HEK293 (cell line): ENCODE measurements at regions not wholly inside any gene's neighbourhood (a gene's known extent, or its start where the extent isn't known, plus 50 kb on each side); places are given as distances from the start of the nearest gene placed in this dataset.

Source experiments
- SP2 ChIP-seq: fragments of 450-650 bp; formaldehyde crosslinking; IDR thresholded peaks from 2 replicates; pipeline ENCODE4 v1.5.1; 2016; ENCODE audit warnings: missing biosample characterization, missing genetic modification characterization
- ZBTB1 ChIP-seq: fragments of 450-650 bp; formaldehyde crosslinking; IDR thresholded peaks from 2 replicates; pipeline ENCODE4 v1.5.1; 2016; ENCODE audit warnings: missing biosample characterization, missing genetic modification characterization
- ZBTB20 ChIP-seq: fragments of 450-650 bp; formaldehyde crosslinking; IDR thresholded peaks from 2 replicates; pipeline ENCODE4 v1.5.1; 2016; ENCODE audit warnings: missing biosample characterization, missing genetic modification characterization
- ZBTB21 ChIP-seq: fragments of 450-650 bp; formaldehyde crosslinking; IDR thresholded peaks from 2 replicates; pipeline ENCODE4 v1.5.1; 2017; ENCODE audit warnings: missing biosample characterization, missing genetic modification characterization
- ZBTB8A ChIP-seq: fragments of 450-650 bp; formaldehyde crosslinking; IDR thresholded peaks from 2 replicates; pipeline ENCODE4 v1.5.1; 2016; ENCODE audit warnings: missing biosample characterization, missing genetic modification characterization
- ZEB2 ChIP-seq: fragments of 450-650 bp; formaldehyde crosslinking; IDR thresholded peaks from 2 replicates; pipeline ENCODE4 v1.5.1; 2016; ENCODE audit warnings: missing biosample characterization, missing genetic modification characterization
- ZFP41 ChIP-seq: fragments of 450-650 bp; formaldehyde crosslinking; IDR thresholded peaks from 2 replicates; pipeline ENCODE4 v1.5.1; 2016; ENCODE audit warnings: missing biosample characterization, missing genetic modification characterization, borderline replicate concordance
- ZIC2 ChIP-seq: fragments of 450-650 bp; formaldehyde crosslinking; IDR thresholded peaks from 2 replicates; pipeline ENCODE4 v1.5.1; 2016; ENCODE audit warnings: missing biosample characterization, missing genetic modification characterization
- ZNF214 ChIP-seq: fragments of 450-650 bp; formaldehyde crosslinking; IDR thresholded peaks from 2 replicates; pipeline ENCODE4 v1.5.1; 2017; ENCODE audit warnings: missing biosample characterization, mild to moderate bottlenecking, missing genetic modification characterization, borderline replicate concordance
- ZNF239 ChIP-seq: fragments of 450-650 bp; formaldehyde crosslinking; IDR thresholded peaks from 2 replicates; pipeline ENCODE4 v1.5.1; 2016; ENCODE audit warnings: missing biosample characterization, missing genetic modification characterization
- ZNF335 ChIP-seq: fragments of 450-650 bp; formaldehyde crosslinking; conservative IDR thresholded peaks from 2 replicates; pipeline ENCODE4 v1.5.1; 2016; ENCODE audit warnings: missing biosample characterization, missing genetic modification characterization
- ZNF341 ChIP-seq: fragments of 450-650 bp; formaldehyde crosslinking; IDR thresholded peaks from 2 replicates; pipeline ENCODE4; 2016; ENCODE audit warnings: low read depth, missing biosample characterization, missing genetic modification characterization
- ZNF350 ChIP-seq: fragments of 450-650 bp; formaldehyde crosslinking; IDR thresholded peaks from 2 replicates; pipeline ENCODE4 v1.5.0; 2017; ENCODE audit warnings: missing biosample characterization, mild to moderate bottlenecking, missing genetic modification characterization
- ZNF394 ChIP-seq: fragments of 450-650 bp; formaldehyde crosslinking; IDR thresholded peaks from 2 replicates; pipeline ENCODE4 v1.5.1; 2016; ENCODE audit warnings: missing biosample characterization, missing genetic modification characterization, mild to moderate bottlenecking, moderate library complexity, borderline replicate concordance
- ZNF426 ChIP-seq: fragments of 450-650 bp; formaldehyde crosslinking; IDR thresholded peaks from 2 replicates; pipeline ENCODE4 v1.5.1; 2017; ENCODE audit warnings: missing biosample characterization, missing genetic modification characterization, mild to moderate bottlenecking, inconsistent platforms, moderate library complexity
- ZNF48 ChIP-seq: fragments of 450-650 bp; formaldehyde crosslinking; IDR thresholded peaks from 2 replicates; pipeline ENCODE4 v1.5.1; 2016; ENCODE audit warnings: missing biosample characterization, missing genetic modification characterization
- ZNF548 ChIP-seq: fragments of 450-650 bp; formaldehyde crosslinking; IDR thresholded peaks from 2 replicates; pipeline ENCODE4 v1.5.1; 2016; ENCODE audit warnings: missing biosample characterization, missing genetic modification characterization
- ZNF610 ChIP-seq: fragments of 450-650 bp; formaldehyde crosslinking; IDR thresholded peaks from 2 replicates; pipeline ENCODE4 v1.5.1; 2016; ENCODE audit warnings: missing biosample characterization, missing genetic modification characterization, borderline replicate concordance
- ZNF621 ChIP-seq: fragments of 450-650 bp; formaldehyde crosslinking; IDR thresholded peaks from 2 replicates; pipeline ENCODE4 v1.5.1; 2017; ENCODE audit warnings: missing biosample characterization, missing genetic modification characterization
- ZNF777 ChIP-seq: fragments of 450-650 bp; formaldehyde crosslinking; IDR thresholded peaks from 2 replicates; pipeline ENCODE4 v1.5.1; 2017; ENCODE audit warnings: missing biosample characterization, missing genetic modification characterization, borderline replicate concordance
- ZNF785 ChIP-seq: fragments of 450-650 bp; formaldehyde crosslinking; IDR thresholded peaks from 2 replicates; pipeline ENCODE4 v1.5.1; 2016; ENCODE audit warnings: missing biosample characterization, missing genetic modification characterization
- ZNF830 ChIP-seq: fragments of 450-650 bp; IDR thresholded peaks from 2 replicates; pipeline ENCODE4 v1.5.0; 2018; ENCODE audit warnings: missing biosample characterization, missing genetic modification characterization, low read depth, mild to moderate bottlenecking, moderate library complexity
- ZSCAN16 ChIP-seq: fragments of 450-650 bp; formaldehyde crosslinking; IDR thresholded peaks from 2 replicates; pipeline ENCODE4 v1.5.1; 2016; ENCODE audit warnings: missing biosample characterization, missing genetic modification characterization
- TF ChIP-seq, protein P1 (sequence below): fragments of 450-650 bp; formaldehyde crosslinking; IDR thresholded peaks from 2 replicates; pipeline ENCODE4 v1.5.1; 2016; ENCODE audit warnings: missing biosample characterization, missing genetic modification characterization
- TF ChIP-seq, protein P2 (sequence below): fragments of 450-650 bp; formaldehyde crosslinking; IDR thresholded peaks from 2 replicates; pipeline ENCODE4 v1.5.1; 2017; ENCODE audit warnings: missing biosample characterization, mild to moderate bottlenecking, missing genetic modification characterization, moderate library complexity
- TF ChIP-seq, protein P3 (sequence below): fragments of 450-650 bp; formaldehyde crosslinking; IDR thresholded peaks from 2 replicates; pipeline ENCODE4 v1.5.0; 2017; ENCODE audit warnings: missing biosample characterization, missing genetic modification characterization, borderline replicate concordance
- TF ChIP-seq, protein P4 (sequence below): fragments of 450-650 bp; formaldehyde crosslinking; IDR thresholded peaks from 2 replicates; pipeline ENCODE4 v1.5.1; 2016; ENCODE audit warnings: missing biosample characterization, missing genetic modification characterization
- TF ChIP-seq, protein P5 (sequence below): fragments of 450-650 bp; formaldehyde crosslinking; IDR thresholded peaks from 2 replicates; pipeline ENCODE4 v1.5.1; 2016; ENCODE audit warnings: missing biosample characterization, missing genetic modification characterization

DNA sequence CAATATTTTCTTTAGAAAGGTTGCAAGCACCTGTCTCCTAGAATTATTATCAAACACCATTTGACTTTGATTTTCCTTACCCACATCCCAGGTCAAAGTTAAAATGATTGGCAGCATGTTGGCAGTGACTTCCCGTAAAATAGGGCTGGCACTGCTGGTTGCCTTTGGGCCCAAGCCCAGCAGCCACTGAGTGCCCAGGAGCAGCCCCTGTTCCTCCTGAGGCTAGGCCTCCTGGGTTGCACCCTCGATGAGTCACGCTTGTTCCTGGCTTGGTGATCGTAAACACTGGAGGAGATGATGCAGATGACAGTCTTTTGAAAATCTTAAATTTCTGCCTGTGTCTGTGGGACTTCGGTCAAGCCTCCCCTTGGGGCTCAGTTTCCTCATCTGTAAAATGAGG lies 290.0 kb downstream of the TLE3 start (continued):
- TF ChIP-seq, protein P1, sequence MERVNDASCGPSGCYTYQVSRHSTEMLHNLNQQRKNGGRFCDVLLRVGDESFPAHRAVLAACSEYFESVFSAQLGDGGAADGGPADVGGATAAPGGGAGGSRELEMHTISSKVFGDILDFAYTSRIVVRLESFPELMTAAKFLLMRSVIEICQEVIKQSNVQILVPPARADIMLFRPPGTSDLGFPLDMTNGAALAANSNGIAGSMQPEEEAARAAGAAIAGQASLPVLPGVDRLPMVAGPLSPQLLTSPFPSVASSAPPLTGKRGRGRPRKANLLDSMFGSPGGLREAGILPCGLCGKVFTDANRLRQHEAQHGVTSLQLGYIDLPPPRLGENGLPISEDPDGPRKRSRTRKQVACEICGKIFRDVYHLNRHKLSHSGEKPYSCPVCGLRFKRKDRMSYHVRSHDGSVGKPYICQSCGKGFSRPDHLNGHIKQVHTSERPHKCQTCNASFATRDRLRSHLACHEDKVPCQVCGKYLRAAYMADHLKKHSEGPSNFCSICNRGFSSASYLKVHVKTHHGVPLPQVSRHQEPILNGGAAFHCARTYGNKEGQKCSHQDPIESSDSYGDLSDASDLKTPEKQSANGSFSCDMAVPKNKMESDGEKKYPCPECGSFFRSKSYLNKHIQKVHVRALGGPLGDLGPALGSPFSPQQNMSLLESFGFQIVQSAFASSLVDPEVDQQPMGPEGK (tag by site-specific recombination), result 0 out of 2 replicates have a peak, but pooled peaks have one; percentile 28
- TF ChIP-seq ZBTB20 (tag by site-specific recombination) (peak; percentile 20; the same call in 1 of the 2 replicates), ZNF426 (tag by site-specific recombination) (no peak), ZEB2 (tag by site-specific recombination) (no peak), ZNF394 (tag by site-specific recombination) (no peak), ZNF785 (no peak), ZIC2 (peak; percentile 83), ZNF777 (tag by site-specific recombination) (no peak), ZNF621 (tag by site-specific recombination) (no peak), ZNF350 (no peak), ZNF830 (tag by site-specific recombination) (no peak), ZSCAN16 (tag by site-specific recombination) (no peak), ZNF335 (tag by site-specific recombination) (no peak), ZBTB21 (tag by site-specific recombination) (no peak), ZNF548 (no peak), ZFP41 (no peak), SP2 (no peak), ZNF239 (tag by site-specific recombination) (no peak), ZBTB8A (peak; percentile 46; the same call in 1 of the 2 replicates), ZBTB1 (tag by site-specific recombination) (no peak), ZNF48 (no peak), ZNF341 (tag by site-specific recombination) (no peak), ZNF610 (tag by site-specific recombination) (no peak), ZNF214 (no peak)
- TF ChIP-seq, protein P2, sequence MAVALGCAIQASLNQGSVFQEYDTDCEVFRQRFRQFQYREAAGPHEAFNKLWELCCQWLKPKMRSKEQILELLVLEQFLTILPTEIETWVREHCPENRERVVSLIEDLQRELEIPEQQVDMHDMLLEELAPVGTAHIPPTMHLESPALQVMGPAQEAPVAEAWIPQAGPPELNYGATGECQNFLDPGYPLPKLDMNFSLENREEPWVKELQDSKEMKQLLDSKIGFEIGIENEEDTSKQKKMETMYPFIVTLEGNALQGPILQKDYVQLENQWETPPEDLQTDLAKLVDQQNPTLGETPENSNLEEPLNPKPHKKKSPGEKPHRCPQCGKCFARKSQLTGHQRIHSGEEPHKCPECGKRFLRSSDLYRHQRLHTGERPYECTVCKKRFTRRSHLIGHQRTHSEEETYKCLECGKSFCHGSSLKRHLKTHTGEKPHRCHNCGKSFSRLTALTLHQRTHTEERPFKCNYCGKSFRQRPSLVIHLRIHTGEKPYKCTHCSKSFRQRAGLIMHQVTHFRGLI (tag by site-specific recombination), result 0 out of 2 replicates have a peak, but pooled peaks have one; percentile 18
- TF ChIP-seq, protein P3, sequence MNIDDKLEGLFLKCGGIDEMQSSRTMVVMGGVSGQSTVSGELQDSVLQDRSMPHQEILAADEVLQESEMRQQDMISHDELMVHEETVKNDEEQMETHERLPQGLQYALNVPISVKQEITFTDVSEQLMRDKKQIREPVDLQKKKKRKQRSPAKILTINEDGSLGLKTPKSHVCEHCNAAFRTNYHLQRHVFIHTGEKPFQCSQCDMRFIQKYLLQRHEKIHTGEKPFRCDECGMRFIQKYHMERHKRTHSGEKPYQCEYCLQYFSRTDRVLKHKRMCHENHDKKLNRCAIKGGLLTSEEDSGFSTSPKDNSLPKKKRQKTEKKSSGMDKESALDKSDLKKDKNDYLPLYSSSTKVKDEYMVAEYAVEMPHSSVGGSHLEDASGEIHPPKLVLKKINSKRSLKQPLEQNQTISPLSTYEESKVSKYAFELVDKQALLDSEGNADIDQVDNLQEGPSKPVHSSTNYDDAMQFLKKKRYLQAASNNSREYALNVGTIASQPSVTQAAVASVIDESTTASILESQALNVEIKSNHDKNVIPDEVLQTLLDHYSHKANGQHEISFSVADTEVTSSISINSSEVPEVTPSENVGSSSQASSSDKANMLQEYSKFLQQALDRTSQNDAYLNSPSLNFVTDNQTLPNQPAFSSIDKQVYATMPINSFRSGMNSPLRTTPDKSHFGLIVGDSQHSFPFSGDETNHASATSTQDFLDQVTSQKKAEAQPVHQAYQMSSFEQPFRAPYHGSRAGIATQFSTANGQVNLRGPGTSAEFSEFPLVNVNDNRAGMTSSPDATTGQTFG, result no peak
- TF ChIP-seq, protein P4, sequence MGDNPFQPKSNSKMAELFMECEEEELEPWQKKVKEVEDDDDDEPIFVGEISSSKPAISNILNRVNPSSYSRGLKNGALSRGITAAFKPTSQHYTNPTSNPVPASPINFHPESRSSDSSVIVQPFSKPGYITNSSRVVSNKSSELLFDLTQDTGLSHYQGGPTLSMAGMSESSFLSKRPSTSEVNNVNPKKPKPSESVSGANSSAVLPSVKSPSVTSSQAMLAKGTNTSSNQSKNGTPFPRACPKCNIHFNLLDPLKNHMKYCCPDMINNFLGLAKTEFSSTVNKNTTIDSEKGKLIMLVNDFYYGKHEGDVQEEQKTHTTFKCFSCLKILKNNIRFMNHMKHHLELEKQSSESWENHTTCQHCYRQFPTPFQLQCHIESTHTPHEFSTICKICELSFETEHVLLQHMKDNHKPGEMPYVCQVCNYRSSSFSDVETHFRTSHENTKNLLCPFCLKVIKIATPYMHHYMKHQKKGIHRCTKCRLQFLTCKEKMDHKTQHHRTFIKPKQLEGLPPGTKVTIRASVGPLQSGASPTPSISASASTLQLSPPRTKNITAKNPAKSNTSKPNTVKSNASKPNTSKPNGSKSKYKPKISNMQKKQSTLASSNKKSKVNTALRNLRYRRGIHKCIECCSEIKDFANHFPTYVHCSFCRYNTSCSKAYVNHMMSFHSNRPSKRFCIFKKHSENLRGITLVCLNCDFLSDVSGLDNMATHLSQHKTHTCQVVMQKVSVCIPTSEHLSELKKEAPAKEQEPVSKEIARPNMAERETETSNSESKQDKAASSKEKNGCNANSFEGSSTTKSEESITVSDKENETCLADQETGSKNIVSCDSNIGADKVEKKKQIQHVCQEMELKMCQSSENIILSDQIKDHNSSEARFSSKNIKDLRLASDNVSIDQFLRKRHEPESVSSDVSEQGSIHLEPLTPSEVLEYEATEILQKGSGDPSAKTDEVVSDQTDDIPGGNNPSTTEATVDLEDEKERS, result no peak
- TF ChIP-seq, protein P5, sequence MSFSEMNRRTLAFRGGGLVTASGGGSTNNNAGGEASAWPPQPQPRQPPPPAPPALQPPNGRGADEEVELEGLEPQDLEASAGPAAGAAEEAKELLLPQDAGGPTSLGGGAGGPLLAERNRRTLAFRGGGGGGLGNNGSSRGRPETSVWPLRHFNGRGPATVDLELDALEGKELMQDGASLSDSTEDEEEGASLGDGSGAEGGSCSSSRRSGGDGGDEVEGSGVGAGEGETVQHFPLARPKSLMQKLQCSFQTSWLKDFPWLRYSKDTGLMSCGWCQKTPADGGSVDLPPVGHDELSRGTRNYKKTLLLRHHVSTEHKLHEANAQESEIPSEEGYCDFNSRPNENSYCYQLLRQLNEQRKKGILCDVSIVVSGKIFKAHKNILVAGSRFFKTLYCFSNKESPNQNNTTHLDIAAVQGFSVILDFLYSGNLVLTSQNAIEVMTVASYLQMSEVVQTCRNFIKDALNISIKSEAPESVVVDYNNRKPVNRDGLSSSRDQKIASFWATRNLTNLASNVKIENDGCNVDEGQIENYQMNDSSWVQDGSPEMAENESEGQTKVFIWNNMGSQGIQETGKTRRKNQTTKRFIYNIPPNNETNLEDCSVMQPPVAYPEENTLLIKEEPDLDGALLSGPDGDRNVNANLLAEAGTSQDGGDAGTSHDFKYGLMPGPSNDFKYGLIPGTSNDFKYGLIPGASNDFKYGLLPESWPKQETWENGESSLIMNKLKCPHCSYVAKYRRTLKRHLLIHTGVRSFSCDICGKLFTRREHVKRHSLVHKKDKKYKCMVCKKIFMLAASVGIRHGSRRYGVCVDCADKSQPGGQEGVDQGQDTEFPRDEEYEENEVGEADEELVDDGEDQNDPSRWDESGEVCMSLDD, result no peak
